GM12873 (cell line): ENCODE measurements at regions not wholly inside any gene's neighbourhood (a gene's known extent, or its start where the extent isn't known, plus 50 kb on each side); places are given as distances from the start of the nearest gene placed in this dataset.

Source experiments
- CTCF ChIP-seq: IDR thresholded peaks from 2 replicates; pipeline ENCODE4 v1.5.1; 2012; ENCODE audit warnings: low read depth, mild to moderate bottlenecking, moderate library complexity, low read length, control low read depth; ENCODE audit not compliant: insufficient read depth; ENCODE audit errors: missing control alignments

GRCh38 chr13:34207872-34208271 is 389.9 kb downstream of the RFC3 start:
- no peak for TF ChIP-seq CTCF

GRCh38 chr13:34208336-34208735 is 390.4 kb downstream of the RFC3 start:
- TF ChIP-seq CTCF: no peak

- TF ChIP-seq CTCF: no peak
Measured at GRCh38 chr13:34210341-34210740, 392.4 kb downstream of the RFC3 start.

GRCh38 chr13:34214686-34215085 is 396.7 kb downstream of the RFC3 start:
- no peak for TF ChIP-seq CTCF

- no peak for TF ChIP-seq CTCF
Measured at GRCh38 chr13:34216256-34216655, 398.3 kb downstream of the RFC3 start.

GRCh38 chr13:34217343-34218025 is 399.5 kb downstream of the RFC3 start:
- TF ChIP-seq CTCF: no peak

- no peak for TF ChIP-seq CTCF
Measured at GRCh38 chr13:34223984-34224383, 406.0 kb downstream of the RFC3 start.
